Ovary (tissue), 3 donors: ENCODE measurements at regions not wholly inside any gene's neighbourhood (a gene's known extent, or its start where the extent isn't known, plus 50 kb on each side); places are given as distances from the start of the nearest gene placed in this dataset.

Experiments
- CTCF ChIP-seq, 3 donors: fragments of 450-650 bp in 2 of 3; fragments of 200-600 bp in 1 of 3; IDR thresholded peaks; one replicate each; pipeline versions ENCODE4 v1.5.1 to v1.8.0; 2016 to 2022; ENCODE audit warnings: antibody characterized with exemption in 3 of 3, mild to moderate bottlenecking in 1 of 3
- POLR2A ChIP-seq: fragments of 450-650 bp; IDR thresholded peaks from one replicate; pipeline ENCODE4 v1.6.1; 2017; ENCODE audit warnings: antibody characterized with exemption, mild to moderate bottlenecking, moderate library complexity
- donor health status: DM: no; HTN: no; CAD: no.

DNA sequence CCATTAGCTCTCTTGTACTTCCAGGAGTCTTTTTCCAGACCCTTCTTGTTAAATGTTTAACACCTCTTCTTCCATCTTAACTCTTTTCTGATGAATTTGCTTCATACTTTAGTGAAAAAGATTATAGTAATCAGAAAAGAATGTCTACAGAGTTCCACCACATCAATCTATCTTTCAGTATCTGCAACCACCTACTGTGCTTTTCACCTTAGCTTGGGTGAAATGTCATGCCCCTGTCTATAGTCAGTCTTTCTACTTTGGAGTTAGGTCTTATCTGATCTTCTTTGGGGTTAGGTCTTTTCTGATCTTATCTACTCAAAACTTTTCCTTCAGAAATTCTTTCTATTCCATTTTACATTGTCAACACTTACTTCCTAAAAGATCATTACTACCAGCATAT, 1310.2 kb downstream of the PCDH7 start:
- TF ChIP-seq POLR2A, result no peak
- TF ChIP-seq CTCF (IDR thresholded peaks at IDR 0.05), result no peak
